ENCODE measurements at regions not wholly inside any gene's neighbourhood (a gene's known extent, or its start where the extent isn't known, plus 50 kb on each side); places are given as distances from the start of the nearest gene placed in this dataset.

DNA sequence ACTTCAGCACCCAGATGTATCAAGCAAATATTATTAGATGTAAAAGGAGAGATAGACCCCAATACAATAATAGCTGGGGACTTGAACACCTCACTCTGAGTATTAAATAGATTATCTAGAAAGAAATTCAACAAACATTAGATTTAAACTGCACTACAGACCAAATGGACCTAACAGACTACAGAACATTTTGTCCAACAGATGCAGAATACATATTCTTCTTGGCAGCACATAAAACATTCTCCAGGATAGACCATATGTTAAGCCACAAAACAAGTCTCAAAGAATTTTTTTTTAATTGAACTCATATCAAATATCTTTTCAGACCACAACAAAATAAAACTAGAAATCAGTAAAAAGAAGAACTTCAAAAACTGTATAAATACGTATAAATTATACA, 130.4 kb downstream of the MTERF1 start:
- no peak for TF ChIP-seq POLR2AphosphoS5 (IDR thresholded peaks at IDR 0.05)
- TF ChIP-seq, protein P1, sequence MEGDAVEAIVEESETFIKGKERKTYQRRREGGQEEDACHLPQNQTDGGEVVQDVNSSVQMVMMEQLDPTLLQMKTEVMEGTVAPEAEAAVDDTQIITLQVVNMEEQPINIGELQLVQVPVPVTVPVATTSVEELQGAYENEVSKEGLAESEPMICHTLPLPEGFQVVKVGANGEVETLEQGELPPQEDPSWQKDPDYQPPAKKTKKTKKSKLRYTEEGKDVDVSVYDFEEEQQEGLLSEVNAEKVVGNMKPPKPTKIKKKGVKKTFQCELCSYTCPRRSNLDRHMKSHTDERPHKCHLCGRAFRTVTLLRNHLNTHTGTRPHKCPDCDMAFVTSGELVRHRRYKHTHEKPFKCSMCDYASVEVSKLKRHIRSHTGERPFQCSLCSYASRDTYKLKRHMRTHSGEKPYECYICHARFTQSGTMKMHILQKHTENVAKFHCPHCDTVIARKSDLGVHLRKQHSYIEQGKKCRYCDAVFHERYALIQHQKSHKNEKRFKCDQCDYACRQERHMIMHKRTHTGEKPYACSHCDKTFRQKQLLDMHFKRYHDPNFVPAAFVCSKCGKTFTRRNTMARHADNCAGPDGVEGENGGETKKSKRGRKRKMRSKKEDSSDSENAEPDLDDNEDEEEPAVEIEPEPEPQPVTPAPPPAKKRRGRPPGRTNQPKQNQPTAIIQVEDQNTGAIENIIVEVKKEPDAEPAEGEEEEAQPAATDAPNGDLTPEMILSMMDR (IDR thresholded peaks at IDR 0.05; ENCODE audit: poor library complexity, severe bottlenecking): no peak
- no peak for TF ChIP-seq TAF1 (IDR thresholded peaks at IDR 0.05; ENCODE audit: low read depth)

Measured in neural cell (in vitro differentiated cells).